SK-N-SH treated with all-trans-retinoic acid at 6 μM for 48 hours (cell line): ENCODE measurements at regions not wholly inside any gene's neighbourhood (a gene's known extent, or its start where the extent isn't known, plus 50 kb on each side); places are given as distances from the start of the nearest gene placed in this dataset.
A peak's percentile ranks its signal among the peaks of the same experiment; 100 is the strongest.

Source experiments
- ATAC-seq: fragments of 200-7000 bp; cut with Tn5 transposase; 3 replicates; pipeline ENCODE4 v1.9.1; 2020; ENCODE audit warnings: mild to moderate bottlenecking, moderate library complexity
- ARNTL ChIP-seq: fragments of 450-650 bp; formaldehyde crosslinking; IDR thresholded peaks from 2 replicates; pipeline ENCODE4 v1.5.0; 2020; ENCODE audit warnings: low read depth, mild to moderate bottlenecking, moderate library complexity, borderline replicate concordance
- BACH2 ChIP-seq: fragments of 250-450 bp; sonication (Bioruptor Pico); IDR thresholded peaks from 2 replicates; pipeline ENCODE4 v1.9.0; 2021; ENCODE audit warnings: mild to moderate bottlenecking, borderline replicate concordance
- CREB5 ChIP-seq: fragments of 250-450 bp; sonication (Bioruptor Pico); IDR thresholded peaks from 2 replicates; pipeline ENCODE4 v1.5.1; 2020; ENCODE audit warnings: low read depth, mild to moderate bottlenecking, moderate library complexity
- CSDC2 ChIP-seq: fragments of 250-450 bp; sonication (Bioruptor Pico); IDR thresholded peaks from 2 replicates; pipeline ENCODE4 v1.5.0; 2020; ENCODE audit warnings: mild to moderate bottlenecking, moderate library complexity
- CSRNP3 ChIP-seq: fragments of 250-450 bp; sonication (Bioruptor Pico); IDR thresholded peaks from 2 replicates; pipeline ENCODE4 v1.5.1; 2021; ENCODE audit warnings: mild to moderate bottlenecking, moderate library complexity
- ESRRG ChIP-seq: fragments of 250-450 bp; sonication (Bioruptor Pico); IDR thresholded peaks from 2 replicates; pipeline ENCODE4 v1.6.1; 2021; ENCODE audit warnings: mild to moderate bottlenecking
- GLIS3 ChIP-seq: fragments of 250-450 bp; sonication (Bioruptor Pico); IDR thresholded peaks from 2 replicates; pipeline ENCODE4 v1.5.0; 2020; ENCODE audit warnings: mild to moderate bottlenecking, moderate library complexity
- ISL1 ChIP-seq: fragments of 250-450 bp; sonication (Bioruptor Pico); IDR thresholded peaks from 2 replicates; pipeline ENCODE4 v2.1.2; 2022; ENCODE audit warnings: mild to moderate bottlenecking, moderate library complexity
- OSR1 ChIP-seq: fragments of 250-450 bp; sonication (Bioruptor Pico); IDR thresholded peaks from 2 replicates; pipeline ENCODE4 v1.8.0; 2022; ENCODE audit warnings: moderate library complexity, mild to moderate bottlenecking, inconsistent platforms
- POU6F1 ChIP-seq: fragments of 250-450 bp; sonication (Bioruptor Pico); IDR thresholded peaks from 2 replicates; pipeline ENCODE4 v1.8.0; 2021; ENCODE audit warnings: low read depth, mild to moderate bottlenecking, moderate library complexity, borderline replicate concordance
- PPARA ChIP-seq: fragments of 250-450 bp; sonication (Bioruptor Pico); IDR thresholded peaks from 2 replicates; pipeline ENCODE4 v1.5.0; 2020; ENCODE audit warnings: mild to moderate bottlenecking, borderline replicate concordance
- RARB ChIP-seq: fragments of 250-450 bp; sonication (Bioruptor Pico); IDR thresholded peaks from 2 replicates; pipeline ENCODE4 v1.8.0; 2021; ENCODE audit warnings: mild to moderate bottlenecking, moderate library complexity
- SNAI2 ChIP-seq: fragments of 250-450 bp; sonication (Bioruptor Pico); IDR thresholded peaks from 2 replicates; pipeline ENCODE4 v1.5.0; 2020; ENCODE audit warnings: mild to moderate bottlenecking, moderate library complexity
- TCF4 ChIP-seq: fragments of 250-450 bp; sonication (Bioruptor Pico); IDR thresholded peaks from 2 replicates; pipeline ENCODE4 v1.8.0; 2021; ENCODE audit warnings: mild to moderate bottlenecking, moderate library complexity, borderline replicate concordance
- TOX ChIP-seq: fragments of 250-450 bp; sonication (Bioruptor Pico); IDR thresholded peaks from 2 replicates; pipeline ENCODE4 v1.8.0; 2021; ENCODE audit warnings: mild to moderate bottlenecking, moderate library complexity, borderline replicate concordance
- ZC3H10 ChIP-seq: fragments of 250-450 bp; sonication (Bioruptor Pico); IDR thresholded peaks from 2 replicates; pipeline ENCODE4 v1.5.1; 2021; ENCODE audit warnings: mild to moderate bottlenecking, moderate library complexity
- ZFP3 ChIP-seq: fragments of 250-450 bp; sonication (Bioruptor Pico); IDR thresholded peaks from 2 replicates; pipeline ENCODE4 v1.5.0; 2020; ENCODE audit warnings: mild to moderate bottlenecking, moderate library complexity
- ZFP30 ChIP-seq: fragments of 450-650 bp; formaldehyde crosslinking; IDR thresholded peaks from 2 replicates; pipeline ENCODE4 v1.5.0; 2022; ENCODE audit warnings: mild to moderate bottlenecking, moderate library complexity
- ZNF565 ChIP-seq: fragments of 450-650 bp; formaldehyde crosslinking; conservative IDR thresholded peaks from 2 replicates; pipeline ENCODE4 v1.5.0; 2020; ENCODE audit warnings: low read depth, mild to moderate bottlenecking, moderate library complexity
- ZNF70 ChIP-seq: fragments of 450-650 bp; formaldehyde crosslinking; IDR thresholded peaks from 2 replicates; pipeline ENCODE4 v1.5.0; 2020; ENCODE audit warnings: mild to moderate bottlenecking, moderate library complexity
- ZNF8 ChIP-seq: fragments of 450-650 bp; formaldehyde crosslinking; IDR thresholded peaks from 2 replicates; pipeline ENCODE4 v1.5.0; 2020; ENCODE audit warnings: mild to moderate bottlenecking, moderate library complexity
- TF ChIP-seq, protein P1 (sequence below): fragments of 250-450 bp; sonication (Bioruptor Pico); IDR thresholded peaks from 2 replicates; pipeline ENCODE4 v1.8.0; 2020; ENCODE audit warnings: mild to moderate bottlenecking, moderate library complexity, borderline replicate concordance

GRCh38 chr13:105463011-105463501, 1072.4 kb downstream of the EFNB2 start (continued):
- TF ChIP-seq CSRNP3 (peak; percentile 88; the same call in 1 of the 2 replicates), TOX (CRISPR knock-in tag) (peak; percentile 97), CSDC2 (CRISPR knock-in tag) (no peak), GLIS3 (CRISPR knock-in tag) (peak; percentile 64; the same call in 1 of the 2 replicates), TCF4 (CRISPR knock-in tag) (peak; percentile 95), ZC3H10 (CRISPR knock-in tag) (peak; percentile 91), ZNF8 (peak; percentile 58; the same call in 1 of the 2 replicates), ESRRG (CRISPR knock-in tag) (0 out of 2 replicates have a peak, but pooled peaks have one; percentile 61), BACH2 (CRISPR knock-in tag) (no peak)

- no peak for ATAC-seq
- TF ChIP-seq ARNTL (CRISPR knock-in tag) (no peak), CSDC2 (CRISPR knock-in tag) (no peak), CREB5 (no peak), TCF4 (CRISPR knock-in tag) (no peak), SNAI2 (CRISPR knock-in tag) (no peak), OSR1 (no peak), TOX (CRISPR knock-in tag) (no peak), POU6F1 (CRISPR knock-in tag) (no peak), RARB (CRISPR knock-in tag) (no peak), PPARA (CRISPR knock-in tag) (no peak), ZNF565 (CRISPR knock-in tag) (no peak), ZFP30 (CRISPR knock-in tag) (no peak), GLIS3 (CRISPR knock-in tag) (no peak)
- TF ChIP-seq, protein P1, sequence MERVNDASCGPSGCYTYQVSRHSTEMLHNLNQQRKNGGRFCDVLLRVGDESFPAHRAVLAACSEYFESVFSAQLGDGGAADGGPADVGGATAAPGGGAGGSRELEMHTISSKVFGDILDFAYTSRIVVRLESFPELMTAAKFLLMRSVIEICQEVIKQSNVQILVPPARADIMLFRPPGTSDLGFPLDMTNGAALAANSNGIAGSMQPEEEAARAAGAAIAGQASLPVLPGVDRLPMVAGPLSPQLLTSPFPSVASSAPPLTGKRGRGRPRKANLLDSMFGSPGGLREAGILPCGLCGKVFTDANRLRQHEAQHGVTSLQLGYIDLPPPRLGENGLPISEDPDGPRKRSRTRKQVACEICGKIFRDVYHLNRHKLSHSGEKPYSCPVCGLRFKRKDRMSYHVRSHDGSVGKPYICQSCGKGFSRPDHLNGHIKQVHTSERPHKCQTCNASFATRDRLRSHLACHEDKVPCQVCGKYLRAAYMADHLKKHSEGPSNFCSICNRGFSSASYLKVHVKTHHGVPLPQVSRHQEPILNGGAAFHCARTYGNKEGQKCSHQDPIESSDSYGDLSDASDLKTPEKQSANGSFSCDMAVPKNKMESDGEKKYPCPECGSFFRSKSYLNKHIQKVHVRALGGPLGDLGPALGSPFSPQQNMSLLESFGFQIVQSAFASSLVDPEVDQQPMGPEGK (CRISPR knock-in tag) = no peak
- TF ChIP-seq, all 23 proteins: peak for 0
Observed at GRCh38 chr13:105462098-105462497, 1073.4 kb downstream of the EFNB2 start.

DNA sequence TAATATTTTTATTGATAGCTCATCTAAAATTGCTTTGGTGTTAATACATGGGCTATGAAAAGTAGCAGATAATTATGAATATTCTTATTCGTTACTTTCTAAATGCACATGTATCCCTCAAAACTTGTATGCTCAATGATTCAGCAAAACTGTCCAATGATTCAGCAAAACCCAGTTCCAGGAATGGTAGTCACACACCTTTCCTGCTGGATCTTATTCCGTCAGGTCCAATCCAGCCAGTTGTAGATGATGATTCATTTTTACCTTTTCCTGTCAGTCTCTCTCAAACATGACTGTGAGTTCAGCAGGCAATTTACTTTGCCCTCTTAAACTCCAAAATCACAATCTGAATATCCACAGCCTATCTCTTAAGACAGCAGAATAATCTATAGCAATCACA, 1082.6 kb downstream of the EFNB2 start:
- no peak for ATAC-seq
- no peak for TF ChIP-seq ISL1 (CRISPR knock-in tag)
- no peak for TF ChIP-seq ZFP3 (CRISPR knock-in tag)

DNA sequence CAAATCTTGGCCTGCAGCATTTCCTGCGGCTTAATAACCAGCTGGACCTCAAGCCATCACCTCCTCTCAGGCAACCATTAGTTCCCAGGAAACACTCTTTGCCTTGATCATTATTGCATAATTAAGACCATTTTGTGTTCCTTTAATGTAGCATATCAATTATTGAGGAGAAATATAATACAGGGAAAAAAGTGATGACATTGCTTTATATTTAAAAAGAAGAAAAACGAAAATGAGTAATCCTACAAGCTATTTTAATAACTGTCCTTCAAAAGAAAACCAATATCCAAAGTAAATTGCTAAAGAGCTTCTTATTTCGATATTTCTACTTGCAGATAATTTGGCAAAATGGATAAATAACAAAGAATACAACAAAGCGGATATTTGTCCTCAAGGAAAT, 1084.7 kb downstream of the EFNB2 start:
- ATAC-seq = no peak
- TF ChIP-seq ZNF565 (CRISPR knock-in tag) (no peak), ARNTL (CRISPR knock-in tag) (no peak), POU6F1 (CRISPR knock-in tag) (no peak), ISL1 (CRISPR knock-in tag) (no peak), ZNF70 (no peak), CSRNP3 (no peak), CSDC2 (CRISPR knock-in tag) (no peak), TOX (CRISPR knock-in tag) (no peak), OSR1 (no peak)
- TF ChIP-seq, protein P1 (CRISPR knock-in tag) = no peak
